Breast epithelium (tissue), 3 donors: ENCODE measurements at regions not wholly inside any gene's neighbourhood (a gene's known extent, or its start where the extent isn't known, plus 50 kb on each side); places are given as distances from the start of the nearest gene placed in this dataset.

ENCODE experiments used
- POLR2A ChIP-seq: fragments of 450-650 bp; IDR thresholded peaks from one replicate; pipeline ENCODE4 v1.6.1; 2016; ENCODE audit warnings: antibody characterized with exemption, mild to moderate bottlenecking, moderate library complexity
- POLR2AphosphoS5 ChIP-seq, 3 donors: sonication (generic); formaldehyde crosslinking; IDR thresholded peaks; one replicate each; pipeline ENCODE4 v1.6.1; 2017; ENCODE audit warnings: antibody characterized with exemption in 3 of 3
- TF ChIP-seq, protein P1 (sequence below), 3 donors: fragments of 450-650 bp; IDR thresholded peaks; one replicate each; pipeline ENCODE4 v1.5.1; 2016 to 2017; ENCODE audit warnings: antibody characterized with exemption in 3 of 3, mild to moderate bottlenecking in 3 of 3, moderate library complexity in 3 of 3

- TF ChIP-seq, protein P1, sequence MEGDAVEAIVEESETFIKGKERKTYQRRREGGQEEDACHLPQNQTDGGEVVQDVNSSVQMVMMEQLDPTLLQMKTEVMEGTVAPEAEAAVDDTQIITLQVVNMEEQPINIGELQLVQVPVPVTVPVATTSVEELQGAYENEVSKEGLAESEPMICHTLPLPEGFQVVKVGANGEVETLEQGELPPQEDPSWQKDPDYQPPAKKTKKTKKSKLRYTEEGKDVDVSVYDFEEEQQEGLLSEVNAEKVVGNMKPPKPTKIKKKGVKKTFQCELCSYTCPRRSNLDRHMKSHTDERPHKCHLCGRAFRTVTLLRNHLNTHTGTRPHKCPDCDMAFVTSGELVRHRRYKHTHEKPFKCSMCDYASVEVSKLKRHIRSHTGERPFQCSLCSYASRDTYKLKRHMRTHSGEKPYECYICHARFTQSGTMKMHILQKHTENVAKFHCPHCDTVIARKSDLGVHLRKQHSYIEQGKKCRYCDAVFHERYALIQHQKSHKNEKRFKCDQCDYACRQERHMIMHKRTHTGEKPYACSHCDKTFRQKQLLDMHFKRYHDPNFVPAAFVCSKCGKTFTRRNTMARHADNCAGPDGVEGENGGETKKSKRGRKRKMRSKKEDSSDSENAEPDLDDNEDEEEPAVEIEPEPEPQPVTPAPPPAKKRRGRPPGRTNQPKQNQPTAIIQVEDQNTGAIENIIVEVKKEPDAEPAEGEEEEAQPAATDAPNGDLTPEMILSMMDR (IDR thresholded peaks at IDR 0.05), result no peak
- TF ChIP-seq POLR2AphosphoS5 (IDR thresholded peaks at IDR 0.05) (no peak), POLR2A (no peak)
Observed at GRCh38 chr2:35081001-35081621, 1274.5 kb upstream of the CRIM1 start.
